Right lobe of liver (tissue), 4 donors: ENCODE measurements at regions not wholly inside any gene's neighbourhood (a gene's known extent, or its start where the extent isn't known, plus 50 kb on each side); places are given as distances from the start of the nearest gene placed in this dataset.

Experiments
- POLR2A ChIP-seq: fragments of 450-650 bp; IDR thresholded peaks from one replicate; pipeline ENCODE4 v1.6.1; 2017; ENCODE audit warnings: antibody characterized with exemption, mild to moderate bottlenecking
- TF ChIP-seq, protein P1 (sequence below), 4 donors: fragments of 200-600 bp in 3 of 4; fragments of 450-650 bp in 1 of 4; IDR thresholded peaks; one replicate each; pipeline versions ENCODE4 v1.5.1 to v1.8.0; 2016 to 2022; ENCODE audit warnings: antibody characterized with exemption in 4 of 4, mild to moderate bottlenecking in 2 of 4
- donor health status: DM: no; HTN: no; CAD: no.
- donor health status: DM: no; HTN: no; CAD: no.
- donor health status: DM: no; HTN: yes; CAD: no.

DNA sequence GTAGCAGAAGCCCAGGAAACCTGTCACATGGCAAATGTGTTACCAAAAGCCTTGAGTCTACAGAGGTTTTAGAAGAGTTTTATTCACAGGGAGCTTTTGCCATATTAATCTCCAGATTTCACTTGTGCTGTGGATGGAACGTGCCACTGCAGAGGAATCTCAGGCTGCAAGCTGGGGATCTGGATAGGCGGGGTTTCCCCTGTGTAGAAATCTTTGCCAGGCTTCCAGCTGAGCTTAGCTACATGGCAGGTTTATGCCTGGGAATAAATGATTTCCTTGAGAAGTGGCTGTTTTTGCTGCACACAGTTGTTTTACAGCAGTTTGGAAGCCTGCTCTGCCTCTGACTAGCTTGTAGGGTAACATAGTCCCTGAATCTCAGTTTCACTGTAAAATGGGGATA is 224.6 kb upstream of the PLPPR1 start:
- TF ChIP-seq POLR2A = no peak
- TF ChIP-seq, protein P1, sequence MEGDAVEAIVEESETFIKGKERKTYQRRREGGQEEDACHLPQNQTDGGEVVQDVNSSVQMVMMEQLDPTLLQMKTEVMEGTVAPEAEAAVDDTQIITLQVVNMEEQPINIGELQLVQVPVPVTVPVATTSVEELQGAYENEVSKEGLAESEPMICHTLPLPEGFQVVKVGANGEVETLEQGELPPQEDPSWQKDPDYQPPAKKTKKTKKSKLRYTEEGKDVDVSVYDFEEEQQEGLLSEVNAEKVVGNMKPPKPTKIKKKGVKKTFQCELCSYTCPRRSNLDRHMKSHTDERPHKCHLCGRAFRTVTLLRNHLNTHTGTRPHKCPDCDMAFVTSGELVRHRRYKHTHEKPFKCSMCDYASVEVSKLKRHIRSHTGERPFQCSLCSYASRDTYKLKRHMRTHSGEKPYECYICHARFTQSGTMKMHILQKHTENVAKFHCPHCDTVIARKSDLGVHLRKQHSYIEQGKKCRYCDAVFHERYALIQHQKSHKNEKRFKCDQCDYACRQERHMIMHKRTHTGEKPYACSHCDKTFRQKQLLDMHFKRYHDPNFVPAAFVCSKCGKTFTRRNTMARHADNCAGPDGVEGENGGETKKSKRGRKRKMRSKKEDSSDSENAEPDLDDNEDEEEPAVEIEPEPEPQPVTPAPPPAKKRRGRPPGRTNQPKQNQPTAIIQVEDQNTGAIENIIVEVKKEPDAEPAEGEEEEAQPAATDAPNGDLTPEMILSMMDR (IDR thresholded peaks at IDR 0.05) = no peak
